Vagina (tissue), 2 donors: ENCODE measurements at regions not wholly inside any gene's neighbourhood (a gene's known extent, or its start where the extent isn't known, plus 50 kb on each side); places are given as distances from the start of the nearest gene placed in this dataset.

Source experiments
- DNase-seq, 2 donors: peaks; one replicate each; pipeline ENCODE4 v3.0.0-alpha.2; 2017; ENCODE audit errors: extremely low spot score in 2 of 2
- H3K27ac ChIP-seq: fragments of 200-600 bp; sonication (generic); one replicate; pipeline ENCODE4 v1.5.1; 2019
- H3K27me3 ChIP-seq: fragments of 200-600 bp; sonication (generic); one replicate; pipeline ENCODE4 v1.5.1; 2019
- H3K36me3 ChIP-seq, 2 donors: fragments of 200-600 bp; sonication (generic); one replicate each; pipeline ENCODE4 v1.5.1; 2017 to 2019
- H3K4me1 ChIP-seq: fragments of 200-600 bp; sonication (generic); one replicate; pipeline ENCODE4 v1.5.1; 2019
- H3K4me3 ChIP-seq, 2 donors: fragments of 200-600 bp; sonication (generic); 1 replicate in 1 of 2; 2 replicates in 1 of 2; pipeline ENCODE4 v1.5.1; 2016 to 2019
- H3K9me3 ChIP-seq: fragments of 200-600 bp; sonication (generic); one replicate; pipeline ENCODE4 v1.5.1; 2019
- CTCF ChIP-seq, 3 experiments: fragments of 450-650 bp in 2 of 3; fragments of 200-600 bp in 1 of 3; sonication (generic) in 1 of 3; IDR thresholded peaks; one replicate each; pipeline ENCODE4 v1.5.1; 2017 to 2019; ENCODE audit warnings: antibody characterized with exemption in 3 of 3, mild to moderate bottlenecking in 2 of 3, moderate library complexity in 2 of 3
- POLR2A ChIP-seq, 2 donors: fragments of 450-650 bp; IDR thresholded peaks; one replicate each; pipeline ENCODE4 v1.6.1; 2017; ENCODE audit warnings: antibody characterized with exemption in 2 of 2, mild to moderate bottlenecking in 2 of 2, moderate library complexity in 2 of 2
- POLR2AphosphoS5 ChIP-seq, 2 donors: sonication (generic); formaldehyde crosslinking; IDR thresholded peaks; one replicate each; pipeline ENCODE4 v1.9.0; 2017; ENCODE audit warnings: antibody characterized with exemption in 2 of 2, mild to moderate bottlenecking in 2 of 2, low read depth in 1 of 2; ENCODE audit not compliant: insufficient read depth in 1 of 2
- intact Hi-C: fragments of 100-400 bp; cut with DNase I; formaldehyde crosslinking; loops from one replicate; pipeline ENCODE4 v1.15.1; 2023

- intact Hi-C loops, result no loop called here
Observed at GRCh38 chr17:64787921-64788271, 125.8 kb upstream of the SMURF2 start.

GRCh38 chr17:64787255-64787920 is 125.3 kb upstream of the SMURF2 start:
- Histone ChIP-seq H3K4me1 (no peaks in the 10 kb centered on the region), H3K4me3 (no peak overlapping the region), H3K27ac (no peak overlapping the region), H3K27me3 (no peaks in the 10 kb centered on the region), H3K9me3 (no peaks in the 10 kb centered on the region), H3K36me3 (peaks cover 0 to 39% of the 10 kb centered on the region in 2 donors)
- intact Hi-C loops, result no loop called here
- no peak for TF ChIP-seq CTCF (IDR thresholded peaks at IDR 0.05)
- no peak for TF ChIP-seq POLR2A (IDR thresholded peaks at IDR 0.05)
- no peak for TF ChIP-seq POLR2AphosphoS5 (IDR thresholded peaks at IDR 0.05; ENCODE audit: insufficient read depth in 1 of 2, low read depth in 1 of 2)
- DNase-seq, result no peak

More at GRCh38 chr17:64787921-64788271, 125.8 kb upstream of the SMURF2 start:
- Histone ChIP-seq H3K36me3 (peaks cover 0 to 39% of the 10 kb centered on the region in 2 donors), H3K4me3 (no peak overlapping the region), H3K27ac (no peak overlapping the region), H3K27me3 (no peaks in the 10 kb centered on the region), H3K9me3 (no peaks in the 10 kb centered on the region), H3K4me1 (no peaks in the 10 kb centered on the region)
- no peak for DNase-seq
- TF ChIP-seq CTCF (IDR thresholded peaks at IDR 0.05) (no peak), POLR2A (IDR thresholded peaks at IDR 0.05) (no peak), POLR2AphosphoS5 (IDR thresholded peaks at IDR 0.05; ENCODE audit: insufficient read depth in 1 of 2, low read depth in 1 of 2) (no peak)

GRCh38 chr17:64786337-64786736 is 124.2 kb upstream of the SMURF2 start:
- peak in 1 of 2 donors; percentile 30 for TF ChIP-seq POLR2AphosphoS5 (IDR thresholded peaks at IDR 0.05; ENCODE audit: insufficient read depth in 1 of 2, low read depth in 1 of 2)
- TF ChIP-seq CTCF (IDR thresholded peaks at IDR 0.05), result no peak
- Histone ChIP-seq H3K9me3 (no peaks in the 10 kb centered on the region), H3K4me3 (no peak overlapping the region), H3K4me1 (peaks cover 8% of the 10 kb centered on the region), H3K36me3 (peaks cover 0 to 32% of the 10 kb centered on the region in 2 donors), H3K27me3 (no peaks in the 10 kb centered on the region), H3K27ac (no peak overlapping the region)
- no peak for DNase-seq
- intact Hi-C loops, result no loop called here

- Histone ChIP-seq H3K4me3 (no peak overlapping the region), H3K9me3 (no peaks in the 10 kb centered on the region), H3K27ac (no peak overlapping the region), H3K36me3 (peaks cover 0 to 32% of the 10 kb centered on the region in 2 donors), H3K4me1 (peaks cover 21% of the 10 kb centered on the region), H3K27me3 (no peaks in the 10 kb centered on the region)
- intact Hi-C loops, result no loop called here
- DNase-seq, result peak in 1 of 2 donors; percentile 88
- TF ChIP-seq POLR2AphosphoS5 (IDR thresholded peaks at IDR 0.05; ENCODE audit: insufficient read depth in 1 of 2, low read depth in 1 of 2) (no peak), POLR2A (IDR thresholded peaks at IDR 0.05) (no peak), CTCF (IDR thresholded peaks at IDR 0.05) (no peak)
Observed at GRCh38 chr17:64785011-64785421, 122.9 kb upstream of the SMURF2 start.

- no peak overlapping the region for H3K27ac ChIP-seq
- H3K4me3 ChIP-seq, result no peak overlapping the region
- H3K4me1 ChIP-seq, result peaks cover 26% of the 10 kb centered on the region
- H3K9me3 ChIP-seq, result no peaks in the 10 kb centered on the region
- H3K36me3 ChIP-seq, result peaks cover 0 to 32% of the 10 kb centered on the region in 2 donors
- TF ChIP-seq CTCF (IDR thresholded peaks at IDR 0.05), result no peak
- TF ChIP-seq POLR2A (IDR thresholded peaks at IDR 0.05), result no peak
- TF ChIP-seq POLR2AphosphoS5 (IDR thresholded peaks at IDR 0.05; ENCODE audit: insufficient read depth in 1 of 2, low read depth in 1 of 2), result no peak
- DNase-seq, result peak in 1 of 2 donors; percentile 81
- intact Hi-C loops, result no loop called here
- H3K27me3 ChIP-seq, result no peaks in the 10 kb centered on the region
Observed at GRCh38 chr17:64784353-64785010, 122.4 kb upstream of the SMURF2 start.
